SK-N-SH treated with all-trans-retinoic acid at 6 μM for 48 hours (cell line): ENCODE measurements at regions not wholly inside any gene's neighbourhood (a gene's known extent, or its start where the extent isn't known, plus 50 kb on each side); places are given as distances from the start of the nearest gene placed in this dataset.

Experiments used
- ATAC-seq: fragments of 200-7000 bp; cut with Tn5 transposase; 3 replicates; pipeline ENCODE4 v1.9.1; 2020; ENCODE audit warnings: mild to moderate bottlenecking, moderate library complexity
- BACH2 ChIP-seq: fragments of 250-450 bp; sonication (Bioruptor Pico); IDR thresholded peaks from 2 replicates; pipeline ENCODE4 v1.9.0; 2021; ENCODE audit warnings: mild to moderate bottlenecking, borderline replicate concordance
- CREB5 ChIP-seq: fragments of 250-450 bp; sonication (Bioruptor Pico); IDR thresholded peaks from 2 replicates; pipeline ENCODE4 v1.5.1; 2020; ENCODE audit warnings: low read depth, mild to moderate bottlenecking, moderate library complexity
- CSDC2 ChIP-seq: fragments of 250-450 bp; sonication (Bioruptor Pico); IDR thresholded peaks from 2 replicates; pipeline ENCODE4 v1.5.0; 2020; ENCODE audit warnings: mild to moderate bottlenecking, moderate library complexity
- CSRNP3 ChIP-seq: fragments of 250-450 bp; sonication (Bioruptor Pico); IDR thresholded peaks from 2 replicates; pipeline ENCODE4 v1.5.1; 2021; ENCODE audit warnings: mild to moderate bottlenecking, moderate library complexity
- ESRRG ChIP-seq: fragments of 250-450 bp; sonication (Bioruptor Pico); IDR thresholded peaks from 2 replicates; pipeline ENCODE4 v1.6.1; 2021; ENCODE audit warnings: mild to moderate bottlenecking
- GLIS3 ChIP-seq: fragments of 250-450 bp; sonication (Bioruptor Pico); IDR thresholded peaks from 2 replicates; pipeline ENCODE4 v1.5.0; 2020; ENCODE audit warnings: mild to moderate bottlenecking, moderate library complexity
- ISL1 ChIP-seq: fragments of 250-450 bp; sonication (Bioruptor Pico); IDR thresholded peaks from 2 replicates; pipeline ENCODE4 v2.1.2; 2022; ENCODE audit warnings: mild to moderate bottlenecking, moderate library complexity
- OSR1 ChIP-seq: fragments of 250-450 bp; sonication (Bioruptor Pico); IDR thresholded peaks from 2 replicates; pipeline ENCODE4 v1.8.0; 2022; ENCODE audit warnings: moderate library complexity, mild to moderate bottlenecking, inconsistent platforms
- PATZ1 ChIP-seq: fragments of 250-450 bp; sonication (Bioruptor Pico); IDR thresholded peaks from 2 replicates; pipeline ENCODE4 v1.8.0; 2020; ENCODE audit warnings: mild to moderate bottlenecking, moderate library complexity, borderline replicate concordance
- POU6F1 ChIP-seq: fragments of 250-450 bp; sonication (Bioruptor Pico); IDR thresholded peaks from 2 replicates; pipeline ENCODE4 v1.8.0; 2021; ENCODE audit warnings: low read depth, mild to moderate bottlenecking, moderate library complexity, borderline replicate concordance
- PPARA ChIP-seq: fragments of 250-450 bp; sonication (Bioruptor Pico); IDR thresholded peaks from 2 replicates; pipeline ENCODE4 v1.5.0; 2020; ENCODE audit warnings: mild to moderate bottlenecking, borderline replicate concordance
- RARB ChIP-seq: fragments of 250-450 bp; sonication (Bioruptor Pico); IDR thresholded peaks from 2 replicates; pipeline ENCODE4 v1.8.0; 2021; ENCODE audit warnings: mild to moderate bottlenecking, moderate library complexity
- TCF4 ChIP-seq: fragments of 250-450 bp; sonication (Bioruptor Pico); IDR thresholded peaks from 2 replicates; pipeline ENCODE4 v1.8.0; 2021; ENCODE audit warnings: mild to moderate bottlenecking, moderate library complexity, borderline replicate concordance
- TOX ChIP-seq: fragments of 250-450 bp; sonication (Bioruptor Pico); IDR thresholded peaks from 2 replicates; pipeline ENCODE4 v1.8.0; 2021; ENCODE audit warnings: mild to moderate bottlenecking, moderate library complexity, borderline replicate concordance
- ZC3H10 ChIP-seq: fragments of 250-450 bp; sonication (Bioruptor Pico); IDR thresholded peaks from 2 replicates; pipeline ENCODE4 v1.5.1; 2021; ENCODE audit warnings: mild to moderate bottlenecking, moderate library complexity
- ZFP3 ChIP-seq: fragments of 250-450 bp; sonication (Bioruptor Pico); IDR thresholded peaks from 2 replicates; pipeline ENCODE4 v1.5.0; 2020; ENCODE audit warnings: mild to moderate bottlenecking, moderate library complexity
- ZFP30 ChIP-seq: fragments of 450-650 bp; formaldehyde crosslinking; IDR thresholded peaks from 2 replicates; pipeline ENCODE4 v1.5.0; 2022; ENCODE audit warnings: mild to moderate bottlenecking, moderate library complexity
- ZNF565 ChIP-seq: fragments of 450-650 bp; formaldehyde crosslinking; conservative IDR thresholded peaks from 2 replicates; pipeline ENCODE4 v1.5.0; 2020; ENCODE audit warnings: low read depth, mild to moderate bottlenecking, moderate library complexity
- ZNF70 ChIP-seq: fragments of 450-650 bp; formaldehyde crosslinking; IDR thresholded peaks from 2 replicates; pipeline ENCODE4 v1.5.0; 2020; ENCODE audit warnings: mild to moderate bottlenecking, moderate library complexity

GRCh38 chr10:95125582-95125981 is 56.3 kb upstream of the CYP2C8 start:
- ATAC-seq, result no peak
- no peak for TF ChIP-seq ZNF565
- no peak for TF ChIP-seq ZFP30 (CRISPR knock-in tag)
- TF ChIP-seq PATZ1 (CRISPR knock-in tag), result no peak
- TF ChIP-seq ZC3H10 (CRISPR knock-in tag), result no peak
- TF ChIP-seq OSR1 (CRISPR knock-in tag), result no peak
- no peak for TF ChIP-seq ZFP3 (CRISPR knock-in tag)
- TF ChIP-seq POU6F1 (CRISPR knock-in tag), result no peak
- no peak for TF ChIP-seq ISL1 (CRISPR knock-in tag)
- no peak for TF ChIP-seq CSRNP3 (CRISPR knock-in tag)
- no peak for TF ChIP-seq GLIS3 (CRISPR knock-in tag)
- no peak for TF ChIP-seq CREB5
- no peak for TF ChIP-seq BACH2 (CRISPR knock-in tag)
- TF ChIP-seq TOX (CRISPR knock-in tag), result no peak
- no peak for TF ChIP-seq TCF4 (CRISPR knock-in tag)
- no peak for TF ChIP-seq CSDC2
- no peak for TF ChIP-seq RARB (CRISPR knock-in tag)
- no peak for TF ChIP-seq PPARA (CRISPR knock-in tag)

GRCh38 chr10:95122736-95123135 is 53.4 kb upstream of the CYP2C8 start:
- TF ChIP-seq CSDC2 (no peak), ESRRG (CRISPR knock-in tag) (no peak), OSR1 (CRISPR knock-in tag) (no peak)
- no peak for ATAC-seq

- ATAC-seq, result no peak
- TF ChIP-seq POU6F1 (CRISPR knock-in tag) (no peak), ISL1 (CRISPR knock-in tag) (no peak), ZNF70 (CRISPR knock-in tag) (no peak), CREB5 (no peak)
Observed at GRCh38 chr10:95121904-95122303, 52.6 kb upstream of the CYP2C8 start.
